Femur (tissue), 1 donor: ENCODE measurements at regions not wholly inside any gene's neighbourhood (a gene's known extent, or its start where the extent isn't known, plus 50 kb on each side); places are given as distances from the start of the nearest gene placed in this dataset.

ENCODE experiments used
- DNase-seq: peaks from one replicate; pipeline ENCODE4 v3.0.0-alpha.2; 2017

DNA sequence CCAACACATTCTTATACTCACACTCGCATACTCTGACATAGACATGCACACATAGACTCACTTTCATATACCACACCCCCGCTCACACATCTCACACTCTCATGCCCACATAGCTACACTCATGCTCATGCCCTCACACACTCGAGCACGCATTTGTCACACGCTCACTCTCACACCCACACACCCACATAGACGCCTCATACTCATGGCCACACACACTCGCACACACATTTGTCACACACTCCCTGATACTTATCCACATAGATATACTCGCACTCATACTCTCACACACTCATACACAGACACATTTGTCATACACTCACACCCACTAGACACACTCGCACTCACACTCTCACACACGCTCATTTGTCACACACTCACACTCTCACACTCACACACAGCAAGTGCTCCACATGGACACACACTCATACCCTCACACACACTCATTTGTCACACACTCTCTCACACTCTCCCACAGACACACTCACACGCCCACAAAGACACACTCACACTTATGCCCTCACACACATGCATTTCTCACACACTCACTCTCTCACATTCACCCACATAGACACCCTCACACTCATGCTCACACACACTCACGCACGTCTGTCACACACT, 50.9 kb downstream of the TNP1 start:
- DNase-seq, result no peak

- DNase-seq, result peak; percentile 69
Measured at GRCh38 chr2:216807857-216808272, 52.0 kb downstream of the TNP1 start.

DNA sequence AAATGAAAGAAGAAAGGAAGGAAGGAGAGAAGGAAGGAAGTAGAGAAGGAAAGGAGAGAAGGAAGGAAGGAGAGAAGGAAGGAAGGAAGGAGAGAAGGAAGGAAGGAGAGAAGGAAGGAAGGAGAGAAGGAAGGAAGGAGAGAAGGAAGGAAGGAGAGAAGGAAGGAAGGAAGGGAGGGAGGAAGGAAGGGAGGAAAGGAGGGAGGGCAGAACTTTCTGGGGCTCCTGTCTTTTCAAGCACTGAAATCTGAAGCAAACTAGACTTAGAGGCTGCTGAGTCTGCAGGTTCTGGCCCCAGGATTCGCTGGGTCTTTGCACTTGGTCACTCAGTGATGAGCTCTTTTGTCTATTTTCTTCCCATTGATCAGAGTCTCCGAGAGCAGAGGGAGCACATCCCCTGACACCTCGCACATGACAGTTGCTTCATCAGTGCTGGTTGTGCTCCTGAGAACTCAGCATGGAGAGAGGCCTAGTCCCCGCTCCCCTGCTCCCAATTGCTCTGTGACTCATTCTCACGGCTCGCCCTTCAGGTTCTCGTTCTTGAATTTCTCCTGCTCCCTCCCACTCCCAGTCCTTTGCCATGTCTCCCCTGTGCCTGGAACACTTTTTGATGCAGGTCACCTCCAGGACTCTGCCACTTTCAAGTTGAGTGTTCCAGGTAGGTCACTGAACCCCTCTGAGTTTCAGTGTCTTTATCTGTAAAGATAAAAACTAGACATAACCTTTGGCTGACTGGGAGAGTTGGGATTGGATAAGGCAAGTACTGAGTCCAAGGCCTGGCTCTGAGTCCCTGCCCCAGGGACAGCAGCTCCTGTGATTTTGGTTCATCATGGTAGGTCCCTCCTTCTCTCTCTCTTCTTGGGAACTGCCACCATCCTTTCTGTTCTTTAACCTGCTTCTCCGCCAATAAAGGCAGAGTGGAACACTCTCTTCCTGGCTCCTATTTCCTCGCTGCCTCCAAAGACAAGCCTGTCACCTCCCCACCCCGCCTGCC, 55.2 kb downstream of the TNP1 start:
- no peak for DNase-seq

- peak; percentile 78 for DNase-seq
Measured at GRCh38 chr2:216803791-216804190, 56.1 kb downstream of the TNP1 start.

DNA sequence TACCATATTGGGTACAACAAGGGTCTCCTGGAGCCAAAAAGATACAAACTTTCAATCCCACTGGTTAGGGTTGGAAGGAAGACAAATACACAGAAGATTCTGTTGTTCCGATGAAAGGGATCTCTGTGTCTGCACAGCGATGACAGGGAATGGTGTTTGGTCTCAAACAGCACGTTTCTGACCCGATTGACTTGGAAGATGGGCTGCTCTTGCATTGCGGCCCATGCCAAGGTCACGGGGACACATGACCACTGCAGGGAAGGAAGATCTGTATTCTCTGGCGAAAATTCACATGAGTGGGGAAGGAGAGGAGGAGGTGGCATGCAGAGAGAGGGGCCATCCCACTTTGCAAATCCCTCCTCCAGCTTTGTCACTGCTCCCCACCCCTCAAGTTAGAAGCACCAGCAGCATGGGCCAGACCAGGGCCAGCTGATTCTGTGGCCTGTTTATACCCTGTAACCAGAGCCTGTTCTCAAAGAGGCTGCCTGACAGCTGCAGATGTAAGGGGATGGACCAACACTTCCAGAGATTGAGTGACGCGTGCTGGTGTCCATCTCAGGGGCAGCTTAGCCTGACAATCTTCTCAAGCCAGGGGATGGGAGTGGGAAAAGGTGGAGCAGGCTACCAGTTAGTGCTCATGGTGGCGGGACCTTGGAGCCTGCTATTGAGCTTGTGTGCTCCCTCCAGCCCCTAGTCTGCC, 57.2 kb downstream of the TNP1 start:
- peak; percentile 80 for DNase-seq

GRCh38 chr2:216800836-216801235, 59.0 kb downstream of the TNP1 start:
- DNase-seq, result no peak

GRCh38 chr2:216799873-216800431, 59.9 kb downstream of the TNP1 start:
- DNase-seq, result peak; percentile 34

DNA sequence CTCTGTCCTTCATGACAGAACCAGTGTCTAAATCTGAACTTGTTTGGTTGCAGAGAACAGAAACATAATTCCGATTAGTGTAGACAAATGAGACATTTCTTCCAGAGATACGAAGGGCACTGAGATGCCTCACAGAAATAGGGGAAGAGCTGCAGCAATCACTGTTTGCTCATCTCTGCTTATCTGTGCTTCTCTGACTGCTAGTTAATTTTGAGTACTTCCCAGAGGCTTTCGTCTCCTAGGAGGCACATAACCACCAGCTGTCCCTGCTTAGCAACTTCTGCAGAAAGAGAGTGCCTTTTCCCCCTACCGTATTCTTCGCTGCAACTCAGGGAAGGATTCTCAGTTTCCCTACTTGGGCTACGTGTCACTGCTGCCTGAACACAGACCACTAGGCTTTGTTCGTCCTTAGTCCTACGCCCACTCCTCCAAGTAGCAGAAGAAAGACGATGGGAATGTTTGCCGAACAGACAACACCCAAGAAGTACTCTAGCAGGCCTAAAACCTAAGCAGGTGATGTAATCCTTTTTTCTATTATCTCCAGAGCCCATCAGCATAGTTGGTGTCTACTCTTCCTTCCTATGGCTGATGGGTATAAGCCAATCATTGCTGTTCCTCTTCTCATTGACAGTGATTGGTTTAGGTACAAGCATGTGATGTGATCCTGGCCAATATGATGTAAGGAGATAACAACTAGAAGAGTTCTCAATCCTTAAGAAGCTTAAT, 63.6 kb downstream of the TNP1 start:
- DNase-seq, result no peak

DNA sequence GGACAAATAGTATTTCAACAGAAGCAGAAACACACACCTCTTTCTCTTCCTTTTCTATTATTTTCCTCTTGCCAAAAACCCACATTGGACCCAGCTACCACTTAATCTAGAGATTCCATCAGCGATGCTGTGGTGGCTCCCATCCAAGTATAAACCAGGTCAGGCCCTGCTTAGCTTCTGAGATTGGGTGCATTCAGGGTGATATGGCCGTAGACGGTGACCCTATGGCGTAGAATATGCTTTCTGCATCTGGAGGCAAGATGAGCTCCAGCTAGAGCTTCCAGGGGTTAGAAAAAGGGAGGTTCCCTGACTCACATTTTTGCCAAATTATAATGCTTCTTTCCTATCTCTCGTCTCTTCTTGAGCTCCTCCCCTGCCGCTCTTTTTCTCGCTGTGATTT, 66.5 kb downstream of the TNP1 start:
- DNase-seq, result no peak

DNA sequence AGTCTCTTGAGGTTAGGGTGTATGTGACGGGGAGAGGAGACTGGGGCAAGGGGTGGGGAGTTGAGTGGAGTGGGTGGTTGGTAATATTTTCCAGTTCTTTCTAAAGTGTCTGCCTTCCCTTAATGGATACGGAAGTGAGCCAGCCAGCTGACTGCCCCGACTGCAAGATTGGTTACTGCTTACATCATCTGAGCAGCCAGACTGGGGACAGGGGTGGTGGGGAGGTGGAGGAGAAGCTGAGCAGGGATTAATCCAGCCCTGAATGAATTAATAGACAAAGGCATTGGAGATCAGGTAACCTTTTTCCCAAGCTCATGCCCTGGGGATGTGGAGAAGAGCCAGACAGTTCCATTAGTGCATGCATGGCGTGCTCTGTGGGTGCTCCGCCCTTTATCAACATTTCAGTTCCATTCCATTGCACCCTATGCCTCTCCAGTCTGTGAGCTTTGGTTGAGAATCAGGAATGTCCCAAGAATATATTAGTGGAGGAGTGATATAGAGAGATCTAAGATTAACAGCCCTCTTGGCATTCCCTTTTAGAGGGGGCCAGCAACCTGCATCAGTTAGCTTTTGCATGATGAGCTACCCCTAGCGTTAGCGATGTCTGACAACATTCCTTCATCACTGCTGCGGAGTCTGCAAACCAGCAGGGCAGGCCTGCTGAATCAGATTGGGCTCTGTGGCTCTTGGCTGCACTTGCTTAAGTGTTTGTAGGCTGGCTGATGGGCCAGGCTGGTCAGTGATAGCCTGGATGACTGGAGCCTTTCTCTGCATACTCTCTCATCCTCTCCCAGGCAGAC, 67.4 kb downstream of the TNP1 start:
- DNase-seq, result no peak

- DNase-seq, result no peak
Measured at GRCh38 chr2:216791303-216791702, 68.6 kb downstream of the TNP1 start.

GRCh38 chr2:216789081-216789480, 70.8 kb downstream of the TNP1 start:
- no peak for DNase-seq

GRCh38 chr2:216787851-216788540, 71.9 kb downstream of the TNP1 start:
- no peak for DNase-seq

DNA sequence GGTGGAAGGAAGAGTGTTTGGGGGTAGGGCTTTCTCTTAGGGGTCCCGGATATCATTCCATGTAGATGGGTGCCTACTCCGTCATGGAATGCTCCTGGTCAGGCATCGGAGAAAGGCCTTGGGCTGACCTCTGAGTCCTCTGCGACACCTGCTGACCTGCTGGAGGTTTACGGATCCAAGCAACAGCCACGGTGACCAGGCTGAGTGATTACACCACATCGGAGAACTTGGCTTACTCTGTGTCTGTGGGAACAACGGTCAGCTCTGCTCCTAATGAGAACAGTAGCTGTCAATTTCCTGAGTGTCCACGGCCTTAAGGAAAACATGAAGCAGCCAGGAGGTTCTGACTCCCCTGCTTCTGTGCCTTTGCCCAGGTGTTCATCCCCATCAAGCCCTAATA, 73.2 kb downstream of the TNP1 start:
- no peak for DNase-seq

DNA sequence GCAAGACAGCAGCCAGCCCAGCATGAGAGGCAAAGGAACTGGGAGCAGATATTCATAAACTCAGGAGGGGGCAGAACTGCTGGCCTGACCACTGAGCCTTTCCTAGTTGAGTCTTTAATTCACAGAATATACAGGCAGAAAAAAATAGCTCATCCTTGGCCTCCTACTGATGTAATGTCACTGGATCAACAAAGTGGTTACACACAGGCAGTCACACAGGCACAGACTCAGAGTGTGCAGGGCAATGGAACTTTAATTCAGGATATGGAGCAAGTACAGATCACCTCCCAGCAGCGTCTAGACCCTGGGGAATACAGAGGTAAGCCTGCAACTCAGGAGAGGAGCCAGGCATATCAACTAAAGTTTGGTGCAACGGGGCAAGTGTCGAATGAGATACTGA, 75.4 kb downstream of the TNP1 start:
- no peak for DNase-seq

DNA sequence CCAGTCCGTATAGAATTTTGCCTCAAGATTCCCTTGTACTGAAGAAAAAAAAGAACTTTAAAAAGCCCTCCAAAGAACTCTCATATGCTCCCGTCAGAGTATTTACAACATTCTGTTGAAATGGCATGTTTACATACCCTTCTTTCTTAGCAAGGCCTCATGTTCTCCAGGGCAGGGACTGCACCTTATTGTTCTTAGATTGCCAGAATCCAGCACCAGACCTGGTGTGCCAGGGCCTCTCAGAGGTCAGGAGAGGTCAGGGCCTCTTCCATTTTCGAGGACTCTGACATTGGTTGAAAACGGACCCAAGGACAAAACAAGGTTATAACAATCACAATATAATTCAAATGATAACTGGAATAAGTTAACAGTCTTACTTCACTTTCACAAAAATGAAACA, 78.2 kb downstream of the TNP1 start:
- no peak for DNase-seq

DNA sequence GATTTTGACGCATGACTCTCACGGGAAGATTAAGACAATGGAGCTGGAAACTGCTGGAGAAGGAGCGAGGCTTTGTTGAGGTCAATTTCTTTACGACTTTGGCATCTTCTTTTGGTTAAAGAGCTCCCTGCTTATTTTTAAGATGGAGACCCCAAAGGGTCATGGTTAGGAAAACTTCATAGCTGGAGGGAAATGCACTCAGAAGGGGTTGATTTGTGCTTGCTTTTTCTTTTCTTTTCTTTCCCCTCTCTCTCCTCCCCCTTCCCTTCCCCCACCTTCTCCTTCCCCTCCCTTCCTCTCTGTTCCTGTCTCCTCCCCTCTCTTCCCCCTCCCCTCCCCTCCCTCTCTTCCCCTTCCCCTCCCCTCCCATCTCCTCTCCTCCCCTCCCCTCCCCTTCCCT, 79.0 kb downstream of the TNP1 start:
- no peak for DNase-seq

DNA sequence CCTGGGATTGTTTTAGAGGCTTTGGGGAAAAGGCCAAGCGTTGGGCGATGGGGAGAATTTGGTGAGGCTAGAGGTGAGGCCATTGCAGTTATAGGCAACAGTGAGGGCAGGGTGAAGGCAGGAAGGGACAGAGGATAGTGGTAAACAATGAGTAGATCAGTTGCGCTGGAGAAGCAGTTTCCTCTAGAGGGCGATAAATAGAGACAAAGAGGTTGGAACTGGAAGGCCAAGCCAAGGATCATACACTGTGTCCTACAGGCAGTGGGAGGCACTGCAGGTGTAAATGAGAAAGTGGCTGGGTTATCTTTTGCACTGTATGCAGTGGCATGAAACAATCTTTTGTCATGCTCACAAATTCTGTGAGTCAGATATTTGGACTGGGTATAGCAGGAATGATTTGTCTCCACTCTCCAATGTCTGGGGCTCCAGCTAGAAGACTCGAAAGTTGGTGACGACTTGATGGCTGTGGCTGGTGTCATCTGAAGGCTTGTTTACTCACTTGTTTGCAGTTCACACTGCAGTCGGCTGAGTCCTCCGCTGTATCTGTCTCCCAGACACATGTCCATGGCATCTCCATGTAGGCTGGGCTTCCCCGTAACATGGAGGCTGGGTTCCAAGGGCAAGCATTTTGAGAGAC, 82.1 kb downstream of the TNP1 start:
- no peak for DNase-seq

- no peak for DNase-seq
Measured at GRCh38 chr2:216776066-216776850, 80.9 kb upstream of the IGFBP5 start.

- peak; percentile 68 for DNase-seq
Measured at GRCh38 chr2:216775043-216775453, 79.7 kb upstream of the IGFBP5 start.
